Neuronal stem cell (in vitro differentiated cells): ENCODE measurements at regions not wholly inside any gene's neighbourhood (a gene's known extent, or its start where the extent isn't known, plus 50 kb on each side); places are given as distances from the start of the nearest gene placed in this dataset.

Experiments used
- DNase-seq: peaks from one replicate; pipeline ENCODE4 v3.0.0-alpha.2; 2013; ENCODE audit warnings: low spot score
- H2AFZ ChIP-seq: one replicate; pipeline ENCODE4 v1.6.1; 2013; ENCODE audit warnings: mild to moderate bottlenecking, low read length, inconsistent platforms
- H2AK5ac ChIP-seq: 2 replicates; pipeline ENCODE4 v1.6.1; 2013; ENCODE audit warnings: low read depth, mild to moderate bottlenecking, inconsistent platforms, low read length, moderate library complexity, mixed read lengths
- H2BK120ac ChIP-seq: 2 replicates; pipeline ENCODE4 v1.6.1; 2013; ENCODE audit warnings: low read depth, mild to moderate bottlenecking, inconsistent platforms, low read length, moderate library complexity, mixed read lengths
- H2BK12ac ChIP-seq: one replicate; pipeline ENCODE4 v1.6.1; 2013; ENCODE audit warnings: low read length, inconsistent platforms
- H2BK15ac ChIP-seq: 2 replicates; pipeline ENCODE4 v1.6.1; 2013; ENCODE audit warnings: mild to moderate bottlenecking, low read length, inconsistent platforms, mixed read lengths
- H2BK5ac ChIP-seq: one replicate; pipeline ENCODE4 v1.6.1; 2013; ENCODE audit warnings: inconsistent platforms, mild to moderate bottlenecking, low read length, moderate library complexity
- H3K14ac ChIP-seq: one replicate; pipeline ENCODE4 v1.6.1; 2013; ENCODE audit warnings: low read length, inconsistent platforms
- H3K18ac ChIP-seq: 2 replicates; pipeline ENCODE4 v1.6.1; 2013; ENCODE audit warnings: low read length, inconsistent platforms
- H3K23ac ChIP-seq: 2 replicates; pipeline ENCODE4 v1.6.1; 2013; ENCODE audit warnings: low read depth, mild to moderate bottlenecking, mixed read lengths, low read length, inconsistent platforms; ENCODE audit not compliant: poor library complexity
- H3K27ac ChIP-seq: replicated peaks from 3 replicates; pipeline ENCODE4 v1.5.1; 2013; ENCODE audit warnings: low read length, inconsistent platforms
- H3K27me3 ChIP-seq, 3 experiments: 2 replicates each; pipeline ENCODE4 v1.6.1; 2013; ENCODE audit warnings: low read length in 3 of 3, mild to moderate bottlenecking in 2 of 3, inconsistent platforms in 1 of 3, low read depth in 1 of 3, mixed read lengths in 1 of 3, moderate library complexity in 1 of 3; ENCODE audit not compliant: control insufficient read depth in 3 of 3, insufficient read depth in 3 of 3
- H3K36me3 ChIP-seq, 2 donors: replicated peaks in 1 of 2; 2 replicates each; pipeline ENCODE4 v1.6.1; 2013; ENCODE audit warnings: low read length in 2 of 2; ENCODE audit not compliant: control insufficient read depth in 2 of 2, insufficient read depth in 2 of 2
- H3K4ac ChIP-seq: 2 replicates; pipeline ENCODE4 v1.6.1; 2013; ENCODE audit warnings: inconsistent platforms, mild to moderate bottlenecking, low read length, moderate library complexity
- H3K4me1 ChIP-seq, 2 donors: 1 replicate in 1 of 2; 2 replicates in 1 of 2; pipeline ENCODE4 v1.6.1; 2013; ENCODE audit warnings: low read length in 2 of 2, low read depth in 1 of 2; ENCODE audit not compliant: control insufficient read depth in 2 of 2, insufficient read depth in 1 of 2
- H3K4me2 ChIP-seq: one replicate; pipeline ENCODE4 v1.6.1; 2013; ENCODE audit warnings: mild to moderate bottlenecking, low read length, inconsistent platforms; ENCODE audit not compliant: insufficient read depth, poor library complexity, severe bottlenecking
- H3K4me3 ChIP-seq, 2 donors: 2 replicates each; pipeline ENCODE4 v1.5.1; 2013; ENCODE audit warnings: low read length in 2 of 2, mild to moderate bottlenecking in 2 of 2, inconsistent platforms in 1 of 2, moderate library complexity in 1 of 2
- H3K79me1 ChIP-seq: one replicate; pipeline ENCODE4 v1.6.1; 2013; ENCODE audit warnings: low read depth, mild to moderate bottlenecking, inconsistent platforms, low read length, moderate library complexity
- H3K9ac ChIP-seq: one replicate; pipeline ENCODE4 v1.6.1; 2013; ENCODE audit warnings: mild to moderate bottlenecking, low read depth, low read length, inconsistent platforms; ENCODE audit not compliant: poor library complexity
- H3K9me3 ChIP-seq, 2 donors: replicated peaks in 1 of 2; 2 replicates each; pipeline versions ENCODE3 to v1.6.1; 2013; ENCODE audit warnings: low read length in 2 of 2, mild to moderate bottlenecking in 2 of 2, inconsistent platforms in 1 of 2, low read depth in 1 of 2, mixed read lengths in 1 of 2, moderate library complexity in 1 of 2; ENCODE audit not compliant: control insufficient read depth in 2 of 2, insufficient read depth in 1 of 2
- H4K8ac ChIP-seq: one replicate; pipeline ENCODE4 v1.6.1; 2013; ENCODE audit warnings: low read depth, mild to moderate bottlenecking, inconsistent platforms, low read length, moderate library complexity
- H4K91ac ChIP-seq: one replicate; pipeline ENCODE4 v1.6.1; 2013; ENCODE audit warnings: low read length, low read depth, mild to moderate bottlenecking, inconsistent platforms; ENCODE audit not compliant: poor library complexity
- WGBS, 2 donors: extraction: QIAGEN DNeasy Blood & Tissue Kit; methylation state at CpG; one replicate each; pipeline ENCODE4 v1.1.7; 2013; ENCODE audit warnings: missing lambda C conversion rate in 2 of 2, mixed read lengths in 1 of 2; ENCODE audit not compliant: insufficient read length in 2 of 2, insufficient replicate concordance in 1 of 2; ENCODE audit errors: extremely low coverage in 2 of 2; 5-methylcytosine and 5-hydroxymethylcytosine counted together

GRCh38 chr11:30778596-30778995 is 192.4 kb upstream of the MPPED2 start:
- no CpG with 5 or more reads among the region's 1 CpG for WGBS, 2 donors
- Histone ChIP-seq H3K4me3 (no peak overlapping the region), H2BK5ac (no peak overlapping the region), H3K9me3 (no peaks in the 10 kb centered on the region), H2AFZ (no peak overlapping the region), H3K4ac (no peak overlapping the region), H3K23ac (no peak overlapping the region), H3K36me3 (no peaks in the 10 kb centered on the region), H2BK12ac (no peak overlapping the region), H3K9ac (no peak overlapping the region), H4K8ac (no peak overlapping the region), H3K14ac (no peak overlapping the region), H2BK120ac (no peak overlapping the region), H4K91ac (no peak overlapping the region), H3K4me2 (no peak overlapping the region), H3K79me1 (no peaks in the 10 kb centered on the region), H3K27ac (no peak overlapping the region), H2AK5ac (no peak overlapping the region), H3K18ac (no peak overlapping the region), H2BK15ac (no peak overlapping the region), H3K4me1 (peaks cover 0 to 8% of the 10 kb centered on the region in 2 donors), H3K27me3 (no peaks in the 10 kb centered on the region)
- no peak for DNase-seq

- no CpG with 5 or more reads among the region's 1 CpG for WGBS, 2 donors
- Histone ChIP-seq H3K79me1 (no peaks in the 10 kb centered on the region), H2BK15ac (no peak overlapping the region)
These were observed 189.0 kb upstream of the MPPED2 start for GRCh38 chr11:30775233-30775522.

GRCh38 chr11:30774496-30775232 is 188.5 kb upstream of the MPPED2 start:
- H2BK12ac ChIP-seq = no peak overlapping the region

More at GRCh38 chr11:30775233-30775522, 189.0 kb upstream of the MPPED2 start:
- Histone ChIP-seq H2BK12ac (no peak overlapping the region), H2AK5ac (no peak overlapping the region), H3K4ac (no peak overlapping the region), H3K18ac (no peak overlapping the region), H3K36me3 (no peaks in the 10 kb centered on the region), H3K27me3 (no peaks in the 10 kb centered on the region), H2BK5ac (peak overlapping the region; percentile 33), H3K27ac (no peak overlapping the region), H3K23ac (no peak overlapping the region), H2AFZ (peak overlapping the region; percentile 51), H3K4me2 (no peak overlapping the region), H3K4me3 (no peak overlapping the region), H3K9me3 (no peaks in the 10 kb centered on the region), H3K14ac (no peak overlapping the region), H4K8ac (no peak overlapping the region), H4K91ac (no peak overlapping the region), H2BK120ac (no peak overlapping the region), H3K9ac (no peak overlapping the region), H3K4me1 (peaks cover 0 to 8% of the 10 kb centered on the region in 2 donors)
- no peak for DNase-seq

GRCh38 chr11:30772908-30773307 is 186.8 kb upstream of the MPPED2 start:
- Histone ChIP-seq H3K4me1 (peaks cover 0 to 8% of the 10 kb centered on the region in 2 donors), H3K36me3 (no peaks in the 10 kb centered on the region), H2AFZ (no peak overlapping the region), H3K27me3 (no peaks in the 10 kb centered on the region), H3K9ac (no peak overlapping the region), H2AK5ac (no peak overlapping the region), H4K91ac (no peak overlapping the region), H3K79me1 (no peaks in the 10 kb centered on the region), H3K4me3 (no peak overlapping the region), H4K8ac (no peak overlapping the region), H3K14ac (no peak overlapping the region), H2BK5ac (no peak overlapping the region), H3K9me3 (no peaks in the 10 kb centered on the region), H2BK12ac (no peak overlapping the region), H3K4ac (no peak overlapping the region), H3K18ac (no peak overlapping the region), H3K23ac (no peak overlapping the region), H3K4me2 (no peak overlapping the region), H2BK120ac (no peak overlapping the region), H2BK15ac (no peak overlapping the region), H3K27ac (no peak overlapping the region)
- no CpG with 5 or more reads among the region's 4 CpGs for WGBS, 2 donors
- no peak for DNase-seq

More at GRCh38 chr11:30774496-30775232, 188.5 kb upstream of the MPPED2 start:
- no peak overlapping the region for H2BK15ac ChIP-seq
- no peak overlapping the region for H3K14ac ChIP-seq
- no peak overlapping the region for H3K27ac ChIP-seq
- no peak overlapping the region for H3K23ac ChIP-seq
- no peak overlapping the region for H4K8ac ChIP-seq
- no peak overlapping the region for H3K18ac ChIP-seq
- no peak overlapping the region for H3K4me2 ChIP-seq
- WGBS, 2 donors = no CpG with 5 or more reads among the region's 8 CpGs
- H4K91ac ChIP-seq = no peak overlapping the region
- H3K36me3 ChIP-seq = no peaks in the 10 kb centered on the region
- H3K27me3 ChIP-seq = no peaks in the 10 kb centered on the region
- H2AFZ ChIP-seq = peak overlapping the region; percentile 51
- no peaks in the 10 kb centered on the region for H3K9me3 ChIP-seq
- DNase-seq = peak; percentile 45
- H3K4me3 ChIP-seq = no peak overlapping the region
- no peak overlapping the region for H3K4ac ChIP-seq
- peaks cover 0 to 8% of the 10 kb centered on the region in 2 donors for H3K4me1 ChIP-seq
- no peak overlapping the region for H2BK5ac ChIP-seq
- no peak overlapping the region for H3K9ac ChIP-seq
- H3K79me1 ChIP-seq = no peaks in the 10 kb centered on the region
- H2BK120ac ChIP-seq = no peak overlapping the region
- no peak overlapping the region for H2AK5ac ChIP-seq
